ENCODE measurements at regions not wholly inside any gene's neighbourhood (a gene's known extent, or its start where the extent isn't known, plus 50 kb on each side); places are given as distances from the start of the nearest gene placed in this dataset.
A peak's percentile ranks its signal among the peaks of the same experiment; 100 is the strongest.

- DNase-seq, result no peak
These were observed 404.5 kb downstream of the YTHDC2 start for GRCh38 chr5:113917997-113918396.

DNA sequence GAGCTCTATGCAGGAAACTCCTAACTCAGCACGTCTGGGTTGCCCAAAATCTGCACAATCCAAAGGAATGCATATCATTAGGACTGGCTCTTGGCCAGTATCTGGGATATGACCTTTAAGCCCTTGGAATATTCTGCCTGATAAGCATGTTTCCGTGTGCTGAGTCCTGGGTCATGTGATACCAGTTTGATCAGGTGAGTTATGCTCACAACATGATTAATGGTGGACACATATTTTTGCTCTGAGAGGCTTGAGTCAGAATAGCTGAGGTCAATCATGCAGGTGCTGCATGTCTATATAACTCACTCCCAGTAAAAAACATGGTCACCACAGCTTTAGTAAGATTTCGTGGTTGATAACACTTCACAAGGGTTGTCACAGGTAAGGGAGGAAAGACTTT lies 408.8 kb downstream of the YTHDC2 start:
- DNase-seq, result no peak

DNA sequence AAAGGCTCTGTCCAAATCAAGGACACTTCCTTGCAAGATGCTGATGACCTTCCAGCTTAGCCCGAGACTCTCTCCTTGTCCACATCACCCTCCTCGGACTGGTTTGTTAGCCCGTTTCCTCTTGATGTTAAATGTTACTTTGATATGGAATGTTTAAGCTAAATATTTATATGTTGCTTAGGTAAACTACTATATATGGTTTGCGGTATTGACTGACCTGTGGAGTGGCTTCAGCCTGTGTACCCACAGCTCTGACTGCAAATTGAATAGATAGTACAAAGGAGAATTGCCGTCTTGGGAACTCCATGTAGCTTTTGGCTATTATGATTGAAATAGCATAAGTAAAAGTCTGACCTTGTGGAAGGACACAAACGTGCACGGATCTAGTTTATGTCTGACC lies 422.0 kb downstream of the YTHDC2 start:
- DNase-seq, result no peak

DNA sequence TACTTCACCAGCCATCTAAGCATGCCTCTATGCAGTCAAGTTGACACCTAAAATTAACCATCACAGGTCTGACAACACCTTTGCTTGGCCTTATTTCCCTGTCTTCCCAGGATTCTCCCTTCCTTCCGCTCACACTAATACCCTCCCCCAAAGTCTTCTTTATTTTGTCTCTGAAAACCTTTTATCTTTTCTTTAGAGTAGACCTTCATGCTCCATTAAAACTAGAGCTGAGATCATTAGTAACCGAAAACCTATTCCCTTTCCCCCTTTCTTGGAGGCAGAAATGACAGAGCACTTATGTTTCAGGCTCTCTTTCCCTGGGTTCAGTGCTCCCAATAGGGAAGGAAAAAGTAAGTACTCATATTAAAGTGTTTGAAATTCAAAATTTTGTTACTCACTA lies 423.8 kb downstream of the YTHDC2 start:
- no peak for DNase-seq

- DNase-seq, result no peak
These were observed 421.9 kb upstream of the KCNN2 start for GRCh38 chr5:113939988-113940387.

GRCh38 chr5:113950186-113950585 lies 411.7 kb upstream of the KCNN2 start:
- no peak for DNase-seq

- no peak for DNase-seq
These were observed 396.6 kb upstream of the KCNN2 start for GRCh38 chr5:113965225-113965624.

- no peak for DNase-seq
These were observed 392.0 kb upstream of the KCNN2 start for GRCh38 chr5:113969901-113970300.

DNA sequence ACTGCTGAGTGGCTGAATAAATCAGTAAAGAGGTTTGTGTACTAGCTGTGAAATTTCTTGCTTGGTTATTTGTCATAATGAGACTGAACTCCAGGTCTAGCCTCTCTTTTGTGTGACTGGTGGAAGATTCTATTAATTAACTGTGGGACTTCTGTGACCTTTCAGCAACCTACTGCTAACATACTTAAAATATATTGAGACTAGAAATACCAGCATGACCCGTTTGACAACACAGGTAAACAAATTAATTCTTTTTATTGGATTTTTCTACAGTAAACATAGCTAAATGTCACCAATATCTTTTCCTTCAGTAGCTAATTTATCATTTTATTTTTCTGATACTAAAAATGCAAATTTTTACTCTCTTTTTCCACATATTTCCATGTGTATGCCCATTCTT lies 390.4 kb upstream of the KCNN2 start:
- no peak for DNase-seq

DNA sequence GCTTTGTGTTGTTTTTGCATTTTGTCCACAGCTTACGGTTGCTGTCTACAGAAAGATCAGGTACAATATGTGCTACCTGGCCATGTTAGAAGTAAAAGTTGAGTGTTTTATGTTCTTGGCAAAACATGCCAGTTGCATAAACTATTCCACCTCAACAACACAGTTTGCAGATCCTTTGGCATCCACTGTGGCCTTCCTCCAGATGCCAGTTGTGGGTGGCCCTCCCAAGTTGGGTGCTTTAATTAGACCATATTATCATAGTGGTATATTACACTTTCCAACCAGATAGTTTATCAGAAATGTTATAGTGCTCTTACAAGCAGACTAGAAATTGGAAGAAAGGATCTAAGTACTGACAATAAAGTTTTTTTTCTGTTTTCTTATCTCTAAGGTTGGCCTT lies 386.9 kb upstream of the KCNN2 start:
- no peak for DNase-seq

DNA sequence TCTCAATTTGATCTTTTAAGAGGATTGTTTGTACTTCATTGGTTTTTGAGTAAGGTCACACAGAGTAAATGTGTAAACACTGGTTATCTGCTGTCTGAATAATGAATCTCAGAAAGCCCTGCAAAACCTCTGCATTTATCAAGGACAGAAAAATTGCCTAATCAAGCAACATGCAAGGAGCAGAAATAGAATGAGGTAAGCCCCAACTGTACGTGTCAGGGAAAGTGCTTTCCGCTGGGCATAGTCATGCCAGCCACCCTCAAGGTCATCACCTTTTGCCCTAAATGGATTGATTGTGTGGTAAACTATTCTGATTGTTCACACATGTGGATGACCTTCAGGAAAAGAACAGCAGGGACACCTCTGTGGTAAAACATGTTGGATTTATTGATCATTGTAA lies 376.9 kb upstream of the KCNN2 start:
- DNase-seq, result peak; percentile 9

DNA sequence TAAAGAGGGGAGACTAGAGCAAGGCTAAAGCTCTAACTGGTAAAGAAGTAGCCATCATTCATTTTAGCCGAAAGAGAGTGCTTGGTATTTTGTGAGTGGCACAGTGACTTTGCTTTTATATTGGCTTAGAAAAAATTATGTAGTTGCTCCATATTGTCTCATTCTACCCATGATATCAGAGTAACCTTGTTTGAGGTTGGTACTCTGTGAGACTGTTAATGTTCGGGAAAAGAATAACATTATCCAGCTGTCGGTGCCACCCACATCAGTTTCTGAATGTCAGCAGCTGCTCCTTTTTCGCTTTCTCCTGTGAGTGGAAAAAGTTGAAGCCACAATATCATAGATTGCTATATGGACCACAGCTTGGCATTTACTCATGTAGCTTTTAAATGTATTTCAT lies 376.4 kb upstream of the KCNN2 start:
- DNase-seq, result no peak

- DNase-seq, result no peak
These were observed 372.5 kb upstream of the KCNN2 start for GRCh38 chr5:113989278-113989912.

DNA sequence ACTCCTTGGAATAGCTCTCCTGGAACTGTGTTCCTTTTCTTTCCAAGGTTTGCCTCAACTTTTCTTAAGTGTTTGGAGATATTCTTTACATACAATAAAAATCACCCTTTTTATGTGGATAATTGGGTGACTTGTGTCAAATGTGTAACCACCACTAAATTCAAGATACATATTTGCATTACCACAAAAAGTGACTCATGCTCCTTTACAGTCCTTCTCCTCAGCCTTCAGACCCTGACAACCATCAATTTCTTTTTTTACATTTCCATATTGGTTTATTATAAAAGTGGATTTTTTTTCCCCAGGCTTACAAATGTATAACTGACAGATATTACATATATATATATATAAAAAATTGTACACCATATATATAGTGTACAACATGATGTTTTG lies 372.0 kb upstream of the KCNN2 start:
- no peak for DNase-seq

DNA sequence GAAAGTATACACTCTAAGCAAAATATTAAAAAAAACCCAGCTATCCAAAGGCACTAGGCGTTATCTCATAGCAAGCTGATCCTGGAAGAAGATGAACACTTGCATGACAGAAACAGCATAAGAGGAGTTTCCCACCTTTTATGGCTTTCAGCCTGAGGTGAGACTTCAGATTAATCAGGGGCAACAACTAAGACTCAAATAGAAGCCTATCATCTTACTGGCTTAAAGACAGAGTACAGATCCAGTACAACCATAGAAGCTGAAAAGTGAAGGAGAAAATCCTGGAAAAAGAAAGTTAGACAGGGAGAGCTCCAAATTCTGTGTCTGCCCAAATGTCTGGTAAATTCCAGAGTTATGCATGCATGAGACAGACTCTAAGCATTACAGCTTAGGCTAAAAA lies 360.8 kb upstream of the KCNN2 start:
- DNase-seq, result no peak

DNA sequence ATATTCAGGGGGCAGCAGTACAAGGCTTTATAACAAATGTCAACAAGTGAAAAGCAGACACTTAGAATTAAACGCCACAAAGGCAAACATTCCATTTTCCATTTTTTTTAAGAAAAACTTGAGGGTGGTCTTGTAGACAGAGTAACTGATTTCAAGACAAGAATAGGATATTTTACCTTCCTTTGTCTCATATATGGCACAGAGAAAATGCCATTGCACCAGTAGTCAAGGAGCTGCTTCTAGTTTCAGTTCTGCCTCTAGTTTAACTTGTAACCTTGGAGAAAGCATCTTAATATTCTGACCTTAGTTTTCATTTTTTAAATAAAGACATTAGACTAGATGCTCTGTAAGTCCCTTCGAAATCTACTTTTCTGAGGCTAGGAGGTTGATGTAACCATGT lies 355.3 kb upstream of the KCNN2 start:
- DNase-seq, result no peak

GRCh38 chr5:114007678-114008077 lies 354.2 kb upstream of the KCNN2 start:
- peak; percentile 12 for DNase-seq

DNA sequence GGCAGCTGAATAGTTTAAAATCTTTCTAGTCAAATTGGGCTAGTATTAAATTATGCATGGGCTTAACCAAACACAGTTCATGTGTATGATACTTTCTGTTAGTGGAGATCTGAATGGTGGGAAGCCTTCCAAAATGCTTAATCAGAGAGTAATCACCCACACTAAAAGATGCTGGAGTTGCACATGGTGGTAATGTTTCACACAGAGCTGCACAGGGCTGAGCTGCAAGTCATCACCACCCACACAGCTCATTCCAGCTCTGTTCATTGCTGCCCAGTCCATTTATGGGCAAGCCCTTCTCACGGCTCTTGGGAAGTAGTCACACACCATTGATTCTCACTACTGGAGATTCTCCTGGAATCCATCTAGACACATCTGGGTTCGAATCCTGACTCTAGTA lies 351.5 kb upstream of the KCNN2 start:
- no peak for DNase-seq

DNA sequence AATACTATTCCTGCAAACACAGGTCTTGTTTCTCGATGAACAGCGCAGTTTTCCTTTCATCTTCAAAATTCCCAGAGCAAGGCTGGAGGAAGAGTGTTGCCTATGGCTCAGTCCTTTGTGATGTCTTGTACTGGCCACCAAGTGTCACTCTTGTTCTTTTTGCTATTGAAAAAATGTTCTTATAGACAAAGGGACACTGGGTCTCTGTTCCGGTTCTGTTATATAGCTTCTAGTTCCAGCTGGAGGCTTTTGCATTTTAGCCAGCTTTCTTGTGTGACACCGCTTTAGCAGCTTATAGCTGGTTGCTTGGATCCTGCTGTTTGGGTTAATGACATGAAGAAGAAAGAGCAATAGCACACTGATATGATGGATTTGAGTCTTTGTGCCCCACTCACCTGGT lies 343.7 kb upstream of the KCNN2 start:
- DNase-seq, result peak; percentile 40

DNA sequence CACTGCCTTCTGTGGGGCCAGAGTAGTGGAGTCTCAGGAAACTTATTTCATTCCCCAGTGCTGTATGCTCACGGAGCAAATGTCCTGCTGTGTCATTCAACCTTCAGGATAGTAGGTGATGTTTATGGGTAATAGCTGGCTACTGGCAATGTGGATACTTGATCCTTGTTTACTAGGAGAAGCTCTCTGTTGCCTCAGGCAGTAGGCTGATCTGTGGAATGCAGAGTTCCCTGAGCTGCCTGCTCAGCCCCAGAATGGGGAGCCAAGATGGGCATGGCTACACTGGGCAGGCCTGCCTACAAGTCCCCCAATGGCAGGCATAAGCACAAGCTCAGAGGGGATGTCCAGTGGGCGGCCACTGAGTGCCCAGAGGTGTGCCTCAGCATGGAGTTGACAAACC lies 323.1 kb upstream of the KCNN2 start:
- DNase-seq, result no peak

DNA sequence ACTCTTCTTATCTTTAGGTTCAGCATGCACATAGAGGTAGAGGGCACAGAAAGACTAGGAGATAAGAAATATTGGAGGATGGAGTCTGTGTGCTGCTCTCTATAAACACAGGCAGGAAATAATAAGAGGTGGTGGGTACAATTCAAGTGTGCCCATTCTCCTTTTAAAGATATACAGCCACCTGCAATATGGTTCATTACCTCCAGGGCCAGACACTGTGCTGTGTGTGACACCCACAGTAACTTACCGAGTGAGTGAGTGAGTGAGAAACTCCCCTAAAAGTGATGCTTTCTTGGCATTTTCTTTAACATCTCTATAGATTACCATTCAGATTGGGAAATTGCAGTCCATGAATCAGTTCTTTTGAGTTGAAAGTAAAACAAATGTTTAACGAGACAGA lies 311.8 kb upstream of the KCNN2 start:
- no peak for DNase-seq

GRCh38 chr5:114053372-114053771 lies 308.5 kb upstream of the KCNN2 start:
- no peak for DNase-seq

- DNase-seq, result no peak
These were observed 307.3 kb upstream of the KCNN2 start for GRCh38 chr5:114054594-114054993.

GRCh38 chr5:114055318-114056184 lies 306.3 kb upstream of the KCNN2 start:
- peak; percentile 94 for DNase-seq

GRCh38 chr5:114056185-114056538 lies 305.7 kb upstream of the KCNN2 start:
- DNase-seq, result peak; percentile 62

All from eye (tissue), 1 donor.